ENCODE measurements at regions not wholly inside any gene's neighbourhood (a gene's known extent, or its start where the extent isn't known, plus 50 kb on each side); places are given as distances from the start of the nearest gene placed in this dataset.

GRCh38 chr20:19855416-19855815 is 97.4 kb downstream of the RIN2 start:
- Histone ChIP-seq H3K27ac (ENCODE audit: low read length) (no peak overlapping the region), H3K36me3 (ENCODE audit: insufficient read depth, low read length) (no peaks in the 10 kb centered on the region), H2AFZ (ENCODE audit: low read depth, low read length) (no peak overlapping the region), H3K9ac (ENCODE audit: low read depth, low read length) (no peak overlapping the region), H3K9me3 (ENCODE audit: insufficient read depth, low read length, severe bottlenecking) (no peaks in the 10 kb centered on the region), H3K4me1 (ENCODE audit: insufficient read depth, low read length) (no peaks in the 10 kb centered on the region), H3K4me2 (ENCODE audit: insufficient read depth, low read length) (no peak overlapping the region), H4K20me1 (ENCODE audit: insufficient read depth, low read length) (no peaks in the 10 kb centered on the region), H3K79me2 (ENCODE audit: insufficient read depth, low read length) (no peaks in the 10 kb centered on the region), H3K27me3 (ENCODE audit: insufficient read depth, low read length, poor library complexity) (no peaks in the 10 kb centered on the region), H3K4me3 (ENCODE audit: low read depth in 1 of 2, low read length in 2 of 2) (no peak overlapping the region)
- DNase-seq = no peak
- TF ChIP-seq EZH2 (IDR thresholded peaks at IDR 0.05; ENCODE audit: borderline replicate concordance, low read depth, low read length, severe bottlenecking) = no peak
- no peak for ATAC-seq (ENCODE audit: insufficient read depth, low read depth)

- Histone ChIP-seq H4K20me1 (ENCODE audit: insufficient read depth, low read length) (no peaks in the 10 kb centered on the region), H3K27me3 (ENCODE audit: insufficient read depth, low read length, poor library complexity) (no peaks in the 10 kb centered on the region), H3K9ac (ENCODE audit: low read depth, low read length) (no peak overlapping the region), H3K4me2 (ENCODE audit: insufficient read depth, low read length) (no peak overlapping the region), H3K36me3 (ENCODE audit: insufficient read depth, low read length) (no peaks in the 10 kb centered on the region), H3K27ac (ENCODE audit: low read length) (no peak overlapping the region), H3K4me3 (ENCODE audit: low read depth in 1 of 2, low read length in 2 of 2) (no peak overlapping the region), H2AFZ (ENCODE audit: low read depth, low read length) (no peak overlapping the region), H3K79me2 (ENCODE audit: insufficient read depth, low read length) (no peaks in the 10 kb centered on the region), H3K9me3 (ENCODE audit: insufficient read depth, low read length, severe bottlenecking) (no peaks in the 10 kb centered on the region), H3K4me1 (ENCODE audit: insufficient read depth, low read length) (no peaks in the 10 kb centered on the region)
- DNase-seq (no peak), ATAC-seq (ENCODE audit: insufficient read depth, low read depth) (no peak)
- no peak for TF ChIP-seq CTCF (IDR thresholded peaks at IDR 0.05; ENCODE audit: borderline replicate concordance, extremely low read depth, low read length, poor library complexity, severe bottlenecking)
- no peak for TF ChIP-seq EZH2 (IDR thresholded peaks at IDR 0.05; ENCODE audit: borderline replicate concordance, low read depth, low read length, severe bottlenecking)
Observed at GRCh38 chr20:19858466-19859371, 100.7 kb downstream of the RIN2 start.

GRCh38 chr20:19859444-19859843 is 101.4 kb downstream of the RIN2 start:
- DNase-seq (no peak), ATAC-seq (ENCODE audit: insufficient read depth, low read depth) (no peak)
- Histone ChIP-seq H3K9me3 (ENCODE audit: insufficient read depth, low read length, severe bottlenecking) (no peaks in the 10 kb centered on the region), H3K9ac (ENCODE audit: low read depth, low read length) (no peak overlapping the region), H3K27ac (ENCODE audit: low read length) (no peak overlapping the region), H3K79me2 (ENCODE audit: insufficient read depth, low read length) (no peaks in the 10 kb centered on the region), H3K4me1 (ENCODE audit: insufficient read depth, low read length) (no peaks in the 10 kb centered on the region), H3K27me3 (ENCODE audit: insufficient read depth, low read length, poor library complexity) (no peaks in the 10 kb centered on the region), H3K4me2 (ENCODE audit: insufficient read depth, low read length) (no peak overlapping the region), H2AFZ (ENCODE audit: low read depth, low read length) (no peak overlapping the region), H3K36me3 (ENCODE audit: insufficient read depth, low read length) (no peaks in the 10 kb centered on the region), H3K4me3 (ENCODE audit: low read depth in 1 of 2, low read length in 2 of 2) (no peak overlapping the region), H4K20me1 (ENCODE audit: insufficient read depth, low read length) (no peaks in the 10 kb centered on the region)
- TF ChIP-seq EZH2 (IDR thresholded peaks at IDR 0.05; ENCODE audit: borderline replicate concordance, low read depth, low read length, severe bottlenecking) = no peak
- no peak for TF ChIP-seq CTCF (IDR thresholded peaks at IDR 0.05; ENCODE audit: borderline replicate concordance, extremely low read depth, low read length, poor library complexity, severe bottlenecking)

- H3K9ac ChIP-seq (ENCODE audit: low read depth, low read length) = no peak overlapping the region
- H4K20me1 ChIP-seq (ENCODE audit: insufficient read depth, low read length) = no peaks in the 10 kb centered on the region
- H3K4me3 ChIP-seq (ENCODE audit: low read depth in 1 of 2, low read length in 2 of 2) = no peak overlapping the region
- H3K36me3 ChIP-seq (ENCODE audit: insufficient read depth, low read length) = no peaks in the 10 kb centered on the region
- ATAC-seq (ENCODE audit: insufficient read depth, low read depth) (no peak), DNase-seq (no peak)
- no peak overlapping the region for H3K4me2 ChIP-seq (ENCODE audit: insufficient read depth, low read length)
- H2AFZ ChIP-seq (ENCODE audit: low read depth, low read length) = no peak overlapping the region
- no peaks in the 10 kb centered on the region for H3K27me3 ChIP-seq (ENCODE audit: insufficient read depth, low read length, poor library complexity)
- TF ChIP-seq CTCF (IDR thresholded peaks at IDR 0.05; ENCODE audit: borderline replicate concordance, extremely low read depth, low read length, poor library complexity, severe bottlenecking) = no peak
- H3K4me1 ChIP-seq (ENCODE audit: insufficient read depth, low read length) = no peaks in the 10 kb centered on the region
- H3K79me2 ChIP-seq (ENCODE audit: insufficient read depth, low read length) = no peaks in the 10 kb centered on the region
- H3K27ac ChIP-seq (ENCODE audit: low read length) = no peak overlapping the region
- no peaks in the 10 kb centered on the region for H3K9me3 ChIP-seq (ENCODE audit: insufficient read depth, low read length, severe bottlenecking)
Observed at GRCh38 chr20:19860737-19861136, 102.7 kb downstream of the RIN2 start.

All from DND-41 (cell line).